GM12878 (cell line): ENCODE measurements at regions not wholly inside any gene's neighbourhood (a gene's known extent, or its start where the extent isn't known, plus 50 kb on each side); places are given as distances from the start of the nearest gene placed in this dataset.

ENCODE experiments used
- ATAC-seq: fragments of 200-7000 bp; cut with Tn5 transposase; 3 replicates; pipeline ENCODE4 v1.9.1; 2020; ENCODE audit warnings: mild to moderate bottlenecking, moderate library complexity
- BruUV-seq: library from RNA; stranded (reverse); fragments of 400-500 nt; replicated peaks from 2 replicates; lab custom pipeline; 2021; lab: Mats Ljungman, UMichigan
- CTCF ChIA-PET: fragments of 300-600 bp; sonication (Branson Sonifier 250); formaldehyde crosslinking; extraction: SDS; loops from one replicate; lab custom pipeline; 2021; ENCODE audit warnings: inconsistent platforms; lab: Yijun Ruan, JAX
- POLR2A ChIA-PET: fragments of 350-600 bp; formaldehyde crosslinking; extraction: SDS; loops from one replicate; lab custom pipeline; 2021; ENCODE audit warnings: inconsistent platforms; lab: Charles Lee
- RAD21 ChIA-PET: fragments of 300-600 bp; sonication (Branson Sonifier 250); formaldehyde crosslinking; loops from one replicate; lab custom pipeline; 2023; ENCODE audit warnings: antibody characterized with exemption; ENCODE audit not compliant: unreplicated experiment; lab: Charles Lee
- SMC1A ChIA-PET: fragments of 300-600 bp; sonication (Branson Sonifier 250); formaldehyde crosslinking; loops from one replicate; lab custom pipeline; 2023; ENCODE audit not compliant: unreplicated experiment, uncharacterized antibody; lab: Charles Lee
- DNase-seq: peaks from one replicate; pipeline ENCODE4 v3.0.0-alpha.2; 2011; ENCODE audit warnings: low read depth, low spot score
- FAIRE-seq: peaks from 3 replicates; lab custom pipeline; 2011; peaks lifted over from hg19 to GRCh38; lab: Jason Lieb, UNC
- H2AFZ ChIP-seq: 2 replicates; pipeline ENCODE4 v1.6.0; 2011; ENCODE audit warnings: low read depth, low read length, control low read depth; ENCODE audit not compliant: control insufficient read depth
- H3K27ac ChIP-seq: 2 replicates; pipeline ENCODE4 v1.5.1; 2011; ENCODE audit warnings: control low read depth; ENCODE audit not compliant: control insufficient read depth, insufficient read depth
- H3K27me3 ChIP-seq, 2 experiments: replicated peaks in 1 of 2; 2 replicates each; pipeline versions ENCODE4 v1.6.0 to v1.6.1; 2011; ENCODE audit warnings: low read length in 1 of 2; ENCODE audit not compliant: control insufficient read depth in 2 of 2, insufficient read depth in 2 of 2
- H3K36me3 ChIP-seq, 2 experiments: 2 replicates each; pipeline ENCODE4 v1.5.1; 2011; ENCODE audit warnings: low read length in 1 of 2; ENCODE audit not compliant: control insufficient read depth in 2 of 2, insufficient read depth in 2 of 2
- H3K4me1 ChIP-seq: 2 replicates; pipeline ENCODE4 v1.6.1; 2011; ENCODE audit warnings: mild to moderate bottlenecking, low read length, moderate library complexity, mixed read lengths; ENCODE audit not compliant: control insufficient read depth, insufficient read depth
- H3K4me2 ChIP-seq: 2 replicates; pipeline ENCODE4 v1.6.0; 2011; ENCODE audit warnings: control low read depth; ENCODE audit not compliant: control insufficient read depth, insufficient read depth
- H3K4me3 ChIP-seq: fragments of 200-600 bp; sonication (generic); 2 replicates; pipeline ENCODE4 v1.5.1; 2016
- H3K79me2 ChIP-seq: 2 replicates; pipeline ENCODE4 v1.6.0; 2011; ENCODE audit warnings: low read length; ENCODE audit not compliant: control insufficient read depth, insufficient read depth
- H3K9ac ChIP-seq: 2 replicates; pipeline ENCODE4 v1.8.0; 2011; ENCODE audit warnings: low read length, control low read depth, mixed read lengths; ENCODE audit not compliant: control insufficient read depth, insufficient read depth
- H3K9me3 ChIP-seq: replicated peaks from 3 replicates; pipeline ENCODE4 v1.5.1; 2011; ENCODE audit warnings: mild to moderate bottlenecking, low read length; ENCODE audit not compliant: control insufficient read depth, insufficient read depth
- H4K20me1 ChIP-seq: 2 replicates; pipeline ENCODE4 v1.6.0; 2011; ENCODE audit not compliant: control insufficient read depth, insufficient read depth
- CEBPB ChIP-seq, 2 experiments: fragments of 150-350 bp in 1 of 2; IDR thresholded peaks; 2 replicates each; pipeline ENCODE4 v1.6.1; 2012 to 2014; ENCODE audit warnings: low read depth in 2 of 2, low read length in 2 of 2, borderline replicate concordance in 1 of 2, inconsistent platforms in 1 of 2
- CEBPZ ChIP-seq: fragments of 150-350 bp; IDR thresholded peaks from 2 replicates; pipeline ENCODE4 v1.6.1; 2016; ENCODE audit warnings: low read depth, low read length
- CREM ChIP-seq: IDR thresholded peaks from 2 replicates; pipeline ENCODE4 v1.6.1; 2014; ENCODE audit warnings: antibody characterized with exemption, low read depth
- EZH2 ChIP-seq: IDR thresholded peaks from 2 replicates; pipeline ENCODE4 v1.6.1; 2012; ENCODE audit warnings: low read depth, mild to moderate bottlenecking, control low read depth, inconsistent platforms, low read length, borderline replicate concordance; ENCODE audit not compliant: control insufficient read depth
- NRF1 ChIP-seq: conservative IDR thresholded peaks from 2 replicates; pipeline ENCODE4 v1.6.1; 2011; ENCODE audit warnings: mild to moderate bottlenecking, low read depth, low read length, improper control_type of control experiment
- PAX8 ChIP-seq: fragments of 450-650 bp; IDR thresholded peaks from 2 replicates; pipeline ENCODE4 v1.6.1; 2017; ENCODE audit warnings: mild to moderate bottlenecking, moderate library complexity
- RUNX3 ChIP-seq: IDR thresholded peaks from 2 replicates; pipeline ENCODE4 v1.6.1; 2012; ENCODE audit warnings: low read length, inconsistent platforms
- WGBS: methylation state at CpG from one replicate; pipeline ENCODE4 v1.1.6; 2016; ENCODE audit warnings: low lambda C conversion rate; ENCODE audit not compliant: insufficient replicate concordance, insufficient coverage; ENCODE audit errors: missing lambda C conversion rate; 5-methylcytosine and 5-hydroxymethylcytosine counted together
- in situ Hi-C: fragments of 300-500 bp; cut with MboI; formaldehyde crosslinking; loops from 9 replicates; pipeline ENCODE4 v1.14.3; 2018; ENCODE audit warnings: mixed read lengths
- intact Hi-C: fragments of 100-400 bp; cut with micrococcal nuclease; formaldehyde crosslinking; loops from one replicate; pipeline ENCODE4 v1.14.2; 2022; ENCODE audit not compliant: unreplicated experiment

- TF ChIP-seq CREM (no peak), CEBPZ (no peak), NRF1 (no peak)
- TF ChIP-seq, all 136 proteins: peak for 0
Measured at GRCh38 chr1:14345946-14346550, 252.4 kb upstream of the KAZN start (continued).

- H3K4me3 ChIP-seq = no peak overlapping the region
- H2AFZ ChIP-seq = no peak overlapping the region
- DNase-seq = no peak
- intact Hi-C loops (no loop called here), in situ Hi-C loops (no loop called here)
- BruUV-seq = no TSS peak
- H3K4me1 ChIP-seq = no peaks in the 10 kb centered on the region
- no peak overlapping the region for H3K9ac ChIP-seq
- H4K20me1 ChIP-seq = no peaks in the 10 kb centered on the region
- H3K79me2 ChIP-seq = no peaks in the 10 kb centered on the region
- ATAC-seq = no peak
- H3K9me3 ChIP-seq = no peaks in the 10 kb centered on the region
- POLR2A ChIA-PET = no interaction called here
- SMC1A ChIA-PET = no interaction called here
- FAIRE-seq = no peak
- TF ChIP-seq CEBPB (IDR thresholded peaks at IDR 0.05; ENCODE audit: borderline replicate concordance in 1 of 2, low read depth in 2 of 2, low read length in 2 of 2) = no peak
- TF ChIP-seq EZH2 = no peak
- no peak for TF ChIP-seq RUNX3
- TF ChIP-seq PAX8 = no peak
- no peak overlapping the region for H3K27ac ChIP-seq
- no peaks in the 10 kb centered on the region for H3K27me3 ChIP-seq
- RAD21 ChIA-PET = no interaction called here
- H3K36me3 ChIP-seq = no peaks in the 10 kb centered on the region
- CTCF ChIA-PET = no interaction called here
- no peak overlapping the region for H3K4me2 ChIP-seq
- WGBS = 5% methylated on average over 6 of the region's 6 CpGs
Measured at GRCh38 chr1:14347186-14347585, 251.3 kb upstream of the KAZN start.
